SK-N-MC (cell line): ENCODE measurements at regions not wholly inside any gene's neighbourhood (a gene's known extent, or its start where the extent isn't known, plus 50 kb on each side); places are given as distances from the start of the nearest gene placed in this dataset.

ENCODE experiments used
- EZH2 ChIP-seq: fragments of 200-600 bp; sonication (generic); IDR thresholded peaks from one replicate; pipeline ENCODE4 v1.6.1; 2017; ENCODE audit warnings: antibody characterized with exemption
- FOXP2 ChIP-seq: optimal IDR thresholded peaks from 2 replicates; pipeline ENCODE3; 2011; ENCODE audit warnings: mild to moderate bottlenecking, moderate library complexity; ENCODE audit not compliant: insufficient read depth; ENCODE audit errors: extremely low read length, control extremely low read depth
- POLR2AphosphoS5 ChIP-seq: IDR thresholded peaks from 2 replicates; pipeline ENCODE4 v1.6.1; 2012; ENCODE audit warnings: mild to moderate bottlenecking, low read depth, low read length, borderline replicate concordance

- no peak for TF ChIP-seq EZH2
- TF ChIP-seq POLR2AphosphoS5 = no peak
- TF ChIP-seq FOXP2 = no peak
Measured at GRCh38 chr16:72317446-72317845, 145.5 kb upstream of the PMFBP1 start.
